ENCODE measurements at regions not wholly inside any gene's neighbourhood (a gene's known extent, or its start where the extent isn't known, plus 50 kb on each side); places are given as distances from the start of the nearest gene placed in this dataset.

- Mint-ChIP-seq H3K9me3 (peaks cover 0 to 25% (median 11%) of the 10 kb centered on the region in 7 donors), H3K36me3 (no peaks in the 10 kb centered on the region), H3K4me1 (no peaks in the 10 kb centered on the region), H3K4me3 (no peak overlapping the region), H3K27me3 (peaks cover 0 to 11% (median 5%) of the 10 kb centered on the region in 3 donors), H3K27ac (no peak overlapping the region)
- DNase-seq (no peak), ATAC-seq (ENCODE audit: low read depth in 2 of 2) (no peak)
These were observed 171.4 kb downstream of the IRX5 start for GRCh38 chr16:55102077-55102476.

GRCh38 chr16:55102531-55102930, 171.9 kb downstream of the IRX5 start:
- ATAC-seq (ENCODE audit: low read depth in 2 of 2) = no peak
- no peak overlapping the region for H3K27ac Mint-ChIP-seq

GRCh38 chr16:55107851-55108250, 177.2 kb downstream of the IRX5 start:
- DNase-seq (no peak), ATAC-seq (ENCODE audit: low read depth in 2 of 2) (no peak)
- H3K4me3 Mint-ChIP-seq = no peak overlapping the region
- no peaks in the 10 kb centered on the region for H3K4me1 Mint-ChIP-seq
- H3K9me3 Mint-ChIP-seq = peaks cover 0 to 5% (median 0%) of the 10 kb centered on the region in 7 donors
- H3K36me3 Mint-ChIP-seq = no peaks in the 10 kb centered on the region
- peaks cover 0 to 11% (median 11%) of the 10 kb centered on the region in 3 donors for H3K27me3 Mint-ChIP-seq
- no peak overlapping the region for H3K27ac Mint-ChIP-seq

More at GRCh38 chr16:55102531-55102930, 171.9 kb downstream of the IRX5 start:
- H3K4me1 Mint-ChIP-seq = no peaks in the 10 kb centered on the region
- H3K4me3 Mint-ChIP-seq = no peak overlapping the region
- peaks cover 0 to 11% (median 7%) of the 10 kb centered on the region in 3 donors for H3K27me3 Mint-ChIP-seq
- no peaks in the 10 kb centered on the region for H3K36me3 Mint-ChIP-seq
- H3K9me3 Mint-ChIP-seq = peaks cover 0 to 25% (median 11%) of the 10 kb centered on the region in 7 donors
- no peak for DNase-seq

GRCh38 chr16:55113210-55113609, 182.5 kb downstream of the IRX5 start:
- no peaks in the 10 kb centered on the region for H3K36me3 Mint-ChIP-seq
- no peaks in the 10 kb centered on the region for H3K27me3 Mint-ChIP-seq
- no peak overlapping the region for H3K27ac Mint-ChIP-seq
- DNase-seq = no peak
- H3K9me3 Mint-ChIP-seq = peaks cover 0 to 3% (median 0%) of the 10 kb centered on the region in 7 donors
- no peaks in the 10 kb centered on the region for H3K4me1 Mint-ChIP-seq
- H3K4me3 Mint-ChIP-seq = no peak overlapping the region
- ATAC-seq (ENCODE audit: low read depth in 2 of 2) = no peak

GRCh38 chr16:55115506-55115905, 184.8 kb downstream of the IRX5 start:
- DNase-seq = no peak
- no peak overlapping the region for H3K4me3 Mint-ChIP-seq
- H3K27ac Mint-ChIP-seq = no peak overlapping the region
- peaks cover 0 to 5% (median 3%) of the 10 kb centered on the region in 7 donors for H3K9me3 Mint-ChIP-seq
- H3K27me3 Mint-ChIP-seq = peaks cover 0 to 6% (median 0%) of the 10 kb centered on the region in 3 donors
- no peaks in the 10 kb centered on the region for H3K4me1 Mint-ChIP-seq
- no peak for ATAC-seq (ENCODE audit: low read depth in 2 of 2)
- H3K36me3 Mint-ChIP-seq = no peaks in the 10 kb centered on the region

GRCh38 chr16:55116165-55116920, 185.7 kb downstream of the IRX5 start:
- H3K4me1 Mint-ChIP-seq = no peaks in the 10 kb centered on the region
- H3K27me3 Mint-ChIP-seq = peaks cover 0 to 8% (median 0%) of the 10 kb centered on the region in 3 donors
- no peak overlapping the region for H3K4me3 Mint-ChIP-seq
- DNase-seq (no peak), ATAC-seq (ENCODE audit: low read depth in 2 of 2) (no peak)
- peaks cover 0 to 5% (median 3%) of the 10 kb centered on the region in 7 donors for H3K9me3 Mint-ChIP-seq
- H3K27ac Mint-ChIP-seq = no peak overlapping the region
- no peaks in the 10 kb centered on the region for H3K36me3 Mint-ChIP-seq

GRCh38 chr16:55118701-55119260, 188.1 kb downstream of the IRX5 start:
- H3K9me3 Mint-ChIP-seq = peaks cover 4 to 20% (median 7%) of the 10 kb centered on the region in 7 donors
- ATAC-seq (ENCODE audit: low read depth in 2 of 2) = no peak
- no peak overlapping the region for H3K4me3 Mint-ChIP-seq
- no peak for DNase-seq
- H3K27me3 Mint-ChIP-seq = peaks cover 0 to 8% (median 5%) of the 10 kb centered on the region in 3 donors
- H3K36me3 Mint-ChIP-seq = no peaks in the 10 kb centered on the region
- no peak overlapping the region for H3K27ac Mint-ChIP-seq
- H3K4me1 Mint-ChIP-seq = no peaks in the 10 kb centered on the region

GRCh38 chr16:55120408-55120807, 189.7 kb downstream of the IRX5 start:
- no peaks in the 10 kb centered on the region for H3K4me1 Mint-ChIP-seq
- peak overlapping the region in 1 of 8 donors; percentile 53 for H3K4me3 Mint-ChIP-seq
- H3K36me3 Mint-ChIP-seq = no peaks in the 10 kb centered on the region
- DNase-seq (no peak), ATAC-seq (ENCODE audit: low read depth in 2 of 2) (no peak)
- H3K27ac Mint-ChIP-seq = no peak overlapping the region
- H3K27me3 Mint-ChIP-seq = peaks cover 0 to 8% (median 5%) of the 10 kb centered on the region in 3 donors
- peaks cover 4 to 30% (median 9%) of the 10 kb centered on the region in 7 donors for H3K9me3 Mint-ChIP-seq

- no peak for ATAC-seq (ENCODE audit: low read depth in 2 of 2)
- H3K9me3 Mint-ChIP-seq = peaks cover 4 to 30% (median 9%) of the 10 kb centered on the region in 7 donors
- H3K36me3 Mint-ChIP-seq = no peaks in the 10 kb centered on the region
- no peak overlapping the region for H3K27ac Mint-ChIP-seq
- peaks cover 0 to 8% (median 5%) of the 10 kb centered on the region in 3 donors for H3K27me3 Mint-ChIP-seq
- H3K4me3 Mint-ChIP-seq = no peak overlapping the region
- no peak for DNase-seq
- no peaks in the 10 kb centered on the region for H3K4me1 Mint-ChIP-seq
These were observed 190.2 kb downstream of the IRX5 start for GRCh38 chr16:55120826-55121225.

- peaks cover 5 to 30% (median 14%) of the 10 kb centered on the region in 7 donors for H3K9me3 Mint-ChIP-seq
- no peak for ATAC-seq (ENCODE audit: low read depth in 2 of 2)
- peaks cover 7 to 12% (median 8%) of the 10 kb centered on the region in 3 donors for H3K4me1 Mint-ChIP-seq
- H3K36me3 Mint-ChIP-seq = no peaks in the 10 kb centered on the region
- DNase-seq = no peak
- H3K27ac Mint-ChIP-seq = no peak overlapping the region
- no peak overlapping the region for H3K4me3 Mint-ChIP-seq
- H3K27me3 Mint-ChIP-seq = peaks cover 5 to 15% (median 13%) of the 10 kb centered on the region in 3 donors
These were observed 193.0 kb downstream of the IRX5 start for GRCh38 chr16:55123652-55124051.

GRCh38 chr16:55125818-55126385, 195.2 kb downstream of the IRX5 start:
- Mint-ChIP-seq H3K4me1 (peaks cover 7 to 12% (median 8%) of the 10 kb centered on the region in 3 donors), H3K27ac (no peak overlapping the region), H3K4me3 (peak overlapping the region in 1 of 8 donors; percentile 64), H3K9me3 (peaks cover 2 to 24% (median 12%) of the 10 kb centered on the region in 7 donors), H3K36me3 (no peaks in the 10 kb centered on the region), H3K27me3 (peaks cover 9 to 15% (median 10%) of the 10 kb centered on the region in 3 donors)
- no peak for DNase-seq
- ATAC-seq (ENCODE audit: low read depth in 2 of 2) = no peak

GRCh38 chr16:55126456-55126855, 195.8 kb downstream of the IRX5 start:
- H3K4me1 Mint-ChIP-seq = peaks cover 7 to 12% (median 8%) of the 10 kb centered on the region in 3 donors
- ATAC-seq (ENCODE audit: low read depth in 2 of 2) (peak; percentile 40 to 51), DNase-seq (no peak)
- H3K9me3 Mint-ChIP-seq = peaks cover 2 to 24% (median 12%) of the 10 kb centered on the region in 7 donors
- H3K4me3 Mint-ChIP-seq = peak overlapping the region in 1 of 8 donors; percentile 64
- no peak overlapping the region for H3K27ac Mint-ChIP-seq
- H3K36me3 Mint-ChIP-seq = no peaks in the 10 kb centered on the region
- H3K27me3 Mint-ChIP-seq = peaks cover 10 to 15% (median 10%) of the 10 kb centered on the region in 3 donors

GRCh38 chr16:55130456-55130855, 193.5 kb upstream of the IRX6 start:
- DNase-seq (no peak), ATAC-seq (ENCODE audit: low read depth in 2 of 2) (no peak)
- Mint-ChIP-seq H3K9me3 (peaks cover 0 to 10% (median 0%) of the 10 kb centered on the region in 7 donors), H3K27me3 (peaks cover 10 to 16% (median 15%) of the 10 kb centered on the region in 3 donors), H3K27ac (no peak overlapping the region), H3K36me3 (no peaks in the 10 kb centered on the region), H3K4me1 (peaks cover 7 to 12% (median 8%) of the 10 kb centered on the region in 3 donors), H3K4me3 (no peak overlapping the region)

Data from naive B cell (primary cell).